Ishikawa (cell line): ENCODE measurements at regions not wholly inside any gene's neighbourhood (a gene's known extent, or its start where the extent isn't known, plus 50 kb on each side); places are given as distances from the start of the nearest gene placed in this dataset.

Source experiments
- EP300 ChIP-seq: IDR thresholded peaks from 2 replicates; pipeline ENCODE4 v1.6.1; 2012; ENCODE audit warnings: borderline replicate concordance
- RAD21 ChIP-seq: IDR thresholded peaks from 2 replicates; pipeline ENCODE4 v1.6.1; 2012; ENCODE audit warnings: low read depth
- YY1 ChIP-seq: IDR thresholded peaks from 2 replicates; pipeline ENCODE4 v1.6.1; 2012; ENCODE audit warnings: low read depth
- TF ChIP-seq, protein P1 (sequence below): IDR thresholded peaks from 2 replicates; pipeline ENCODE4 v1.6.1; 2012; ENCODE audit warnings: low read depth, mild to moderate bottlenecking
- TF ChIP-seq, protein P2 (sequence below): IDR thresholded peaks from 2 replicates; pipeline ENCODE4 v1.6.1; 2012

DNA sequence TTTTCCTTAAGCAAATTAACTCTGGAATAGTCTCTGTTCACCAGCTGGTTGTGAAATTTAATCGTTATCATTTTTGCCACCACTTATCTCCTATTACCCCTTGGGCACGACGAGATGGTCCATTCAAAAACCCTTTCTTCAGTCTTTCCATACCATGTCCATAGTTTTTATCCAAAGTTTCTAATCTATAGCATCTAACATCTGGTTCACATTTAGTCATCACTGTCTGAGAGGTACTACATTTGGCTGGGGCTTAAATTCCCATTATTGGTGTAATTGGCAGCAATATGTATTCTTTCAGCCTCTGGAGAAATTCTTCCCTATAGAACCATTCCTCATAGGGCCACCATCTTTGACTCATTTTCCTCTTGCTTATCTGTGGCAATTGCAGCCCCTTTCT lies 163.5 kb downstream of the CCER1 start:
- TF ChIP-seq EP300 (no peak), RAD21 (no peak), YY1 (no peak)
- TF ChIP-seq, protein P1, sequence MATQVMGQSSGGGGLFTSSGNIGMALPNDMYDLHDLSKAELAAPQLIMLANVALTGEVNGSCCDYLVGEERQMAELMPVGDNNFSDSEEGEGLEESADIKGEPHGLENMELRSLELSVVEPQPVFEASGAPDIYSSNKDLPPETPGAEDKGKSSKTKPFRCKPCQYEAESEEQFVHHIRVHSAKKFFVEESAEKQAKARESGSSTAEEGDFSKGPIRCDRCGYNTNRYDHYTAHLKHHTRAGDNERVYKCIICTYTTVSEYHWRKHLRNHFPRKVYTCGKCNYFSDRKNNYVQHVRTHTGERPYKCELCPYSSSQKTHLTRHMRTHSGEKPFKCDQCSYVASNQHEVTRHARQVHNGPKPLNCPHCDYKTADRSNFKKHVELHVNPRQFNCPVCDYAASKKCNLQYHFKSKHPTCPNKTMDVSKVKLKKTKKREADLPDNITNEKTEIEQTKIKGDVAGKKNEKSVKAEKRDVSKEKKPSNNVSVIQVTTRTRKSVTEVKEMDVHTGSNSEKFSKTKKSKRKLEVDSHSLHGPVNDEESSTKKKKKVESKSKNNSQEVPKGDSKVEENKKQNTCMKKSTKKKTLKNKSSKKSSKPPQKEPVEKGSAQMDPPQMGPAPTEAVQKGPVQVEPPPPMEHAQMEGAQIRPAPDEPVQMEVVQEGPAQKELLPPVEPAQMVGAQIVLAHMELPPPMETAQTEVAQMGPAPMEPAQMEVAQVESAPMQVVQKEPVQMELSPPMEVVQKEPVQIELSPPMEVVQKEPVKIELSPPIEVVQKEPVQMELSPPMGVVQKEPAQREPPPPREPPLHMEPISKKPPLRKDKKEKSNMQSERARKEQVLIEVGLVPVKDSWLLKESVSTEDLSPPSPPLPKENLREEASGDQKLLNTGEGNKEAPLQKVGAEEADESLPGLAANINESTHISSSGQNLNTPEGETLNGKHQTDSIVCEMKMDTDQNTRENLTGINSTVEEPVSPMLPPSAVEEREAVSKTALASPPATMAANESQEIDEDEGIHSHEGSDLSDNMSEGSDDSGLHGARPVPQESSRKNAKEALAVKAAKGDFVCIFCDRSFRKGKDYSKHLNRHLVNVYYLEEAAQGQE: no peak
- TF ChIP-seq, protein P2, sequence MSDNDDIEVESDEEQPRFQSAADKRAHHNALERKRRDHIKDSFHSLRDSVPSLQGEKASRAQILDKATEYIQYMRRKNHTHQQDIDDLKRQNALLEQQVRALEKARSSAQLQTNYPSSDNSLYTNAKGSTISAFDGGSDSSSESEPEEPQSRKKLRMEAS: no peak
